Peyer's patch (tissue), 4 donors: ENCODE measurements at regions not wholly inside any gene's neighbourhood (a gene's known extent, or its start where the extent isn't known, plus 50 kb on each side); places are given as distances from the start of the nearest gene placed in this dataset.

Source experiments
- DNase-seq, 3 donors: peaks; one replicate each; pipeline ENCODE4 v3.0.0-alpha.2; 2017 to 2019
- H3K27ac ChIP-seq, 4 donors: fragments of 200-600 bp; sonication (generic); one replicate each; pipeline ENCODE4 v1.5.1; 2016 to 2019
- H3K27me3 ChIP-seq, 2 donors: fragments of 200-600 bp; sonication (generic); one replicate each; pipeline ENCODE4 v1.5.1; 2019
- H3K36me3 ChIP-seq, 3 donors: fragments of 200-600 bp; sonication (generic); one replicate each; pipeline ENCODE4 v1.5.1; 2016 to 2019
- H3K4me1 ChIP-seq, 4 donors: fragments of 200-600 bp; sonication (generic); one replicate each; pipeline ENCODE4 v1.5.1; 2016 to 2019
- H3K4me3 ChIP-seq, 4 donors: fragments of 200-600 bp; sonication (generic); 1 replicate in 3 of 4; 2 replicates in 1 of 4; pipeline ENCODE4 v1.5.1; 2016 to 2019; ENCODE audit warnings: mild to moderate bottlenecking in 1 of 4
- H3K9me3 ChIP-seq, 4 donors: fragments of 200-600 bp; sonication (generic); one replicate each; pipeline ENCODE4 v1.5.1; 2016 to 2019; ENCODE audit warnings: mild to moderate bottlenecking in 1 of 4
- POLR2A ChIP-seq, 2 donors: fragments of 450-650 bp; IDR thresholded peaks; one replicate each; pipeline ENCODE4 v1.5.1; 2017; ENCODE audit warnings: antibody characterized with exemption in 2 of 2, mild to moderate bottlenecking in 2 of 2, moderate library complexity in 2 of 2
- TF ChIP-seq, protein P1 (sequence below), 6 experiments: fragments of 450-650 bp in 4 of 6; fragments of 200-600 bp in 2 of 6; sonication (generic) in 1 of 6; IDR thresholded peaks; one replicate each; pipeline ENCODE4 v1.5.1; 2017 to 2019; ENCODE audit warnings: antibody characterized with exemption in 6 of 6, mild to moderate bottlenecking in 3 of 6, moderate library complexity in 1 of 6

DNA sequence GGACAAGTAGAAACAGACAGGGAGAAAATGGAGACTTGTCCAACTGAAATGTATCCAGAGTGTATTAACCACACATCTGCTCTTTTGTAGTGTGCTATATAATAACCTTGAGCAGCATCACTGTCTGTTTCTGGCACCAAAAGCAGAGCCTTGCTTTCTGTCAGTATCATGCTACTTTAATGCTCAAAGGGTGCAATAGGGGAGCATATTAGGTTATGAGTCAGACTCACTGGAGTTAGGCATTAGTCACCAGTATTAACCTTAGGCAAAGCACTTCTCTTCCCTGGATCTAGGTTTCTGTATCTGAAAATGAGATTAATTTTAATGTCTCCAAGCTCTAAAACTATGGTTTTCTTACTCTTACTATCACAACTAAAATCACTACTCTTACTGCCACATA is 280.1 kb downstream of the TFAP2B start:
- TF ChIP-seq, protein P1, sequence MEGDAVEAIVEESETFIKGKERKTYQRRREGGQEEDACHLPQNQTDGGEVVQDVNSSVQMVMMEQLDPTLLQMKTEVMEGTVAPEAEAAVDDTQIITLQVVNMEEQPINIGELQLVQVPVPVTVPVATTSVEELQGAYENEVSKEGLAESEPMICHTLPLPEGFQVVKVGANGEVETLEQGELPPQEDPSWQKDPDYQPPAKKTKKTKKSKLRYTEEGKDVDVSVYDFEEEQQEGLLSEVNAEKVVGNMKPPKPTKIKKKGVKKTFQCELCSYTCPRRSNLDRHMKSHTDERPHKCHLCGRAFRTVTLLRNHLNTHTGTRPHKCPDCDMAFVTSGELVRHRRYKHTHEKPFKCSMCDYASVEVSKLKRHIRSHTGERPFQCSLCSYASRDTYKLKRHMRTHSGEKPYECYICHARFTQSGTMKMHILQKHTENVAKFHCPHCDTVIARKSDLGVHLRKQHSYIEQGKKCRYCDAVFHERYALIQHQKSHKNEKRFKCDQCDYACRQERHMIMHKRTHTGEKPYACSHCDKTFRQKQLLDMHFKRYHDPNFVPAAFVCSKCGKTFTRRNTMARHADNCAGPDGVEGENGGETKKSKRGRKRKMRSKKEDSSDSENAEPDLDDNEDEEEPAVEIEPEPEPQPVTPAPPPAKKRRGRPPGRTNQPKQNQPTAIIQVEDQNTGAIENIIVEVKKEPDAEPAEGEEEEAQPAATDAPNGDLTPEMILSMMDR (IDR thresholded peaks at IDR 0.05), result no peak
- no peak for TF ChIP-seq POLR2A (IDR thresholded peaks at IDR 0.05)
- Histone ChIP-seq H3K36me3 (no peaks in the 10 kb centered on the region), H3K4me3 (no peak overlapping the region), H3K27me3 (no peaks in the 10 kb centered on the region), H3K9me3 (no peaks in the 10 kb centered on the region), H3K27ac (no peak overlapping the region), H3K4me1 (no peaks in the 10 kb centered on the region)
- no peak for DNase-seq

DNA sequence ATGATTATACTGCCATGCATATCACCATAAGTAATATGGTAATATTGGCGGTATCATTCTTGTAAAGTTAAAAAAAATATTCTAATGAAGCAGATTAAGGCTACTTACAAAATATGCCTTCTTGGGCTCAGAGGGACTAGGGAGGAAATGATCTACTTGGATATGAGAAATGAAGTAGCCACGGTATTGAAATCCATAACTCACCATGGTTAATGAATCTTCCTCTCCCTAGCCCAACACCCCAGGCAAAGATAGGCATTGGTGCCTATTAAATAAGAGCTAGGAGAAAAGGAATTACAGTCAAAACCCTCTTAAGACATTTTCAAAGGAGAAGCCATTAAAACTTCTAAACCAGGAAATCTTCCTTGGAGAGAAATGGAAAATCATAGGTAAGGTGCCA is 280.5 kb downstream of the TFAP2B start:
- no peak for DNase-seq
- TF ChIP-seq, protein P1 (IDR thresholded peaks at IDR 0.05), result no peak
- no peak for TF ChIP-seq POLR2A (IDR thresholded peaks at IDR 0.05)
- no peaks in the 10 kb centered on the region for H3K27me3 ChIP-seq
- H3K4me3 ChIP-seq, result no peak overlapping the region
- no peaks in the 10 kb centered on the region for H3K9me3 ChIP-seq
- H3K4me1 ChIP-seq, result no peaks in the 10 kb centered on the region
- H3K36me3 ChIP-seq, result no peaks in the 10 kb centered on the region
- H3K27ac ChIP-seq, result no peak overlapping the region

DNA sequence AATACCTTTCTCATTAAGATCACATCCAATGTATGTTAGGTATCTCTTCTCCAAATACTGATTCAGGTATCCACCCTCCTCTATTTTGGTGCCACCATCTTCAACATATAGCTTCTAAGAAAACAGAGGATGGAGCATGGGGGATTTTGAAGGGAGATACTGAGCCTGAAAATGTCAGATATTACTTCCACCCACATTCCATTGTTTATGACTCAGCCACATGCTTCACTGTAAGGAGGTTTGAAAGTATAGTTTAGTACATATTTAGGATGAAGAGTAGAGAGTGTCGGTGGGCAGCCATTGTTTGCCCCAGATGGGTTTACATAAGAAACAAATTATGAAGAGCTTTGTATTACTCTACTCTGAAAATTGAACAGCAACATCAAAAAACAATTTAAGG is 286.7 kb downstream of the TFAP2B start:
- Histone ChIP-seq H3K36me3 (no peaks in the 10 kb centered on the region), H3K27ac (no peak overlapping the region), H3K9me3 (no peaks in the 10 kb centered on the region), H3K4me3 (no peak overlapping the region), H3K27me3 (no peaks in the 10 kb centered on the region), H3K4me1 (no peaks in the 10 kb centered on the region)
- no peak for DNase-seq
- TF ChIP-seq, protein P1 (IDR thresholded peaks at IDR 0.05), result no peak
- TF ChIP-seq POLR2A (IDR thresholded peaks at IDR 0.05), result no peak

DNA sequence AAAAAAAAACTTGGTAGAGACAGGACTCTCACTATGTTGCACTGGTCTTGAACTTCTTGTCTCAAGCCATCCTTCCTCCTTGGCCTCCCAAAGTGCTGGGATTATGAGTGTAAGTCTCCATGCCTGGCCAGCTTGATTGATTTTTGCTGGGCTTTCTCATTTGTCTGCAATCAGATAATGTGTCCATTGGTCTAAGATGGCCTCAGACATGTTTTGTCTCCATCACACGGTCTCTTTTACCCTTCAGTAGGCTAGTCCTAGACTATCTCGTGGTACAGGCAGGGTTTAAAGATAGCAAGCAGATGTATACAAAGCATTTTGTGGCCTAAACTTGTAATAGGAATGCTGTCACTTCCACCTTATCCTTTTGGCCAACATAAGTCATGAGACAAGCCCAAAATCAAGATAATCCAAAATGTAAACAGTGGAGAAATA is 289.1 kb downstream of the TFAP2B start:
- DNase-seq, result no peak
- no peaks in the 10 kb centered on the region for H3K9me3 ChIP-seq
- no peaks in the 10 kb centered on the region for H3K27me3 ChIP-seq
- H3K36me3 ChIP-seq, result no peaks in the 10 kb centered on the region
- TF ChIP-seq, protein P1 (IDR thresholded peaks at IDR 0.05), result no peak
- H3K4me3 ChIP-seq, result no peak overlapping the region
- H3K27ac ChIP-seq, result no peak overlapping the region
- H3K4me1 ChIP-seq, result no peaks in the 10 kb centered on the region

DNA sequence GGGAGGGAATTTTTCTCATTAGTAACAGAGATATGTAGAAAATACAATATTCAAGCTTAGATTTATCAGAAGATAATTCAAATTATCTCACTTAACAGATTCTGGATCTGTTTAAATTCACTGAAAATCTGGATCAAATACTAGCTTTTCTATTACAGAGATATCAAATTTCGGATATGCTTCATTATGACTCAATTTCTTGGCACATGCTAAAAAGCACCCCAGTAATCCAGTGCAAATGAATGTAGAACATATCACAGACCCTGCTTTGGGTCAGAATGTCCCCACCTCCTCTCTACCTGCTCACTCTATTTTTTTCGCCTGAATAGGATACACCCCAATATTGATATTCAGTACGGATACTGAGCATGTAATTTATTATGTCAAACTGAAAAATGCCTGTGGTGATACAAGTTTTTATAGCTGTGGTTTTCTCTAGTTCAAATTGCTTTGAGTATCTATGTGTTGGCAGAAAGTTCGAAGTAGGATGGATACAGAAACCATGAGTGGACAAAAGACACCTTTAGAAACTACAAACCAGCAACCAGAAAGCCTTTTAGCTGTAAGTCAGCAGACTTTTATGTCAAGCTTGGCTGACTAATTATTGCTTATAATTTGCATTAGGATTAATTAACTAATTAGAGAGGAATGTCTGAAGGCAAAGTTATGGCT is 290.0 kb downstream of the TFAP2B start:
- no peaks in the 10 kb centered on the region for H3K36me3 ChIP-seq
- no peaks in the 10 kb centered on the region for H3K9me3 ChIP-seq
- no peaks in the 10 kb centered on the region for H3K27me3 ChIP-seq
- H3K4me3 ChIP-seq, result no peak overlapping the region
- H3K27ac ChIP-seq, result no peak overlapping the region
- H3K4me1 ChIP-seq, result no peaks in the 10 kb centered on the region
- no peak for DNase-seq
- no peak for TF ChIP-seq POLR2A (IDR thresholded peaks at IDR 0.05)
- TF ChIP-seq, protein P1 (IDR thresholded peaks at IDR 0.05), result no peak

DNA sequence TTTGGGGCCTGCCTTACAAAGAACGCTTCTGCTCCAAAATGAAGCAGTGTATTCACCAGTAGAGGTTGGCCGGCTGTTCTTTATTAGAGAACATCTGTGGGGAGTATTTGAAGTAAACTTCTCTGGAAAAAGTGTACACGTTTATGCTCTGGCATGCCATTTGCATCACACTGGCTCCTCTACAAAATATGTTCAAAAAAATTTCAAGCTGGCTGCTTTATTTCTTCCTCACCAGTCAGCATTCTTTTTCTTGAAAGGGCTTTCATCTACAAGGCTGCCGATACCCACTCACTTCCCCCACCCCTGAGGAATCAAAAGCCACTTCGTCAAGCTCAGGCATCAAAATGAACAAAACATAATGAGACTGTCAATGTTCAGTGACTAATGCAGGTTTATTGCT is 294.1 kb downstream of the TFAP2B start:
- no peaks in the 10 kb centered on the region for H3K9me3 ChIP-seq
- H3K27me3 ChIP-seq, result no peaks in the 10 kb centered on the region
- TF ChIP-seq, protein P1 (IDR thresholded peaks at IDR 0.05), result no peak
- no peak for TF ChIP-seq POLR2A (IDR thresholded peaks at IDR 0.05)
- no peak for DNase-seq
- H3K4me1 ChIP-seq, result no peaks in the 10 kb centered on the region
- no peaks in the 10 kb centered on the region for H3K36me3 ChIP-seq
- H3K27ac ChIP-seq, result no peak overlapping the region
- H3K4me3 ChIP-seq, result no peak overlapping the region
